Fibroblast of skin of right biceps (primary cell): ENCODE measurements at regions not wholly inside any gene's neighbourhood (a gene's known extent, or its start where the extent isn't known, plus 50 kb on each side); places are given as distances from the start of the nearest gene placed in this dataset.

Experiments used
- DNase-seq: peaks from one replicate; pipeline ENCODE4 v3.0.0-alpha.2; 2013

GRCh38 chr4:63460075-63460474 is 949.2 kb downstream of the TECRL start:
- no peak for DNase-seq

- no peak for DNase-seq
These were observed 949.9 kb downstream of the TECRL start for GRCh38 chr4:63459329-63459728.

- no peak for DNase-seq
These were observed 951.2 kb downstream of the TECRL start for GRCh38 chr4:63458010-63458409.

- DNase-seq = no peak
These were observed 969.0 kb downstream of the TECRL start for GRCh38 chr4:63440236-63440635.

GRCh38 chr4:63430105-63430504 is 979.1 kb downstream of the TECRL start:
- no peak for DNase-seq

GRCh38 chr4:63396269-63396668 is 1013.0 kb downstream of the TECRL start:
- no peak for DNase-seq

GRCh38 chr4:63393544-63393943 is 1015.7 kb downstream of the TECRL start:
- no peak for DNase-seq

- DNase-seq = no peak
These were observed 1029.3 kb downstream of the TECRL start for GRCh38 chr4:63379750-63380522.

GRCh38 chr4:63371001-63371400 is 1038.2 kb downstream of the TECRL start:
- DNase-seq = no peak

- no peak for DNase-seq
These were observed 1047.6 kb downstream of the TECRL start for GRCh38 chr4:63361628-63362027.

- DNase-seq = no peak
These were observed 1048.2 kb downstream of the TECRL start for GRCh38 chr4:63361066-63361465.

GRCh38 chr4:63349674-63350025 is 1059.6 kb downstream of the TECRL start:
- no peak for DNase-seq

- DNase-seq = no peak
These were observed 1060.2 kb downstream of the TECRL start for GRCh38 chr4:63348735-63349673.

GRCh38 chr4:63325140-63325539 is 1084.1 kb downstream of the TECRL start:
- no peak for DNase-seq

- DNase-seq = no peak
These were observed 1092.6 kb downstream of the TECRL start for GRCh38 chr4:63316633-63317032.

- DNase-seq = no peak
These were observed 1093.6 kb downstream of the TECRL start for GRCh38 chr4:63315651-63316050.

- no peak for DNase-seq
These were observed 1100.6 kb downstream of the TECRL start for GRCh38 chr4:63308697-63309096.

- DNase-seq = no peak
These were observed 1106.5 kb downstream of the TECRL start for GRCh38 chr4:63302792-63303191.

GRCh38 chr4:63302078-63302477 is 1107.2 kb downstream of the TECRL start:
- DNase-seq = no peak

- DNase-seq = no peak
These were observed 1112.5 kb downstream of the TECRL start for GRCh38 chr4:63296773-63297172.

- DNase-seq = no peak
These were observed 1133.8 kb downstream of the TECRL start for GRCh38 chr4:63275491-63275890.

GRCh38 chr4:63269156-63269555 is 1140.1 kb downstream of the TECRL start:
- no peak for DNase-seq

- DNase-seq = no peak
These were observed 1175.6 kb downstream of the TECRL start for GRCh38 chr4:63233671-63234070.

GRCh38 chr4:63232058-63232457 is 1177.2 kb downstream of the TECRL start:
- DNase-seq = no peak
